ENCODE measurements at regions not wholly inside any gene's neighbourhood (a gene's known extent, or its start where the extent isn't known, plus 50 kb on each side); places are given as distances from the start of the nearest gene placed in this dataset.

- H3K36me3 Mint-ChIP-seq, result no peaks in the 10 kb centered on the region
- no peak for DNase-seq (ENCODE audit: low spot score in 2 of 2, unreplicated experiment in 2 of 2)
- H3K9me3 Mint-ChIP-seq, result no peaks in the 10 kb centered on the region
- H3K27me3 Mint-ChIP-seq (ENCODE audit: low read depth), result no peaks in the 10 kb centered on the region
- TF ChIP-seq CTCF (IDR thresholded peaks at IDR 0.05; ENCODE audit: unreplicated experiment), result no peak
- H3K27ac Mint-ChIP-seq, result no peak overlapping the region
- H3K4me1 Mint-ChIP-seq, result no peaks in the 10 kb centered on the region
- H3K4me3 Mint-ChIP-seq, result no peak overlapping the region
Observed at GRCh38 chr5:145230781-145231180, 604.4 kb downstream of the PRELID2 start.

DNA sequence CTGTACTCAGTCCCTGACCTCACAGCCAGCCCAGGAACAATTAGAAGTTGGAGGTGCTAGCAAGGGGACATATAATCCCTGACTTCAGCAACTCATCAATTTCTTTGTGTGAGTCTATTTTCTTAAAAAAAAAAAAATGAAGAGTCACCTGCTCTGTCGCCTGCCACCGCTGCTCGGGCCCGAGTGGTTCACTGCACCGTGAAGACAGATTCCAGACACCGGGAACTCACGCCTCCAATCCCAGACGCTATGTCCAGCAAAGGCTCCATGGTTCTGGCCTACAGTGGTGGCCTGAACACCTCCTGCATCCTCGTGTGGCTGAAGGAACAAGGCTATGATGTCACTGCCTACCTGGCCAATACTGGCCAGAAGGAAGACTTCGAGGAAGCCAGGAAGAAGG, 606.6 kb downstream of the PRELID2 start:
- no peaks in the 10 kb centered on the region for H3K4me1 Mint-ChIP-seq
- no peaks in the 10 kb centered on the region for H3K27me3 Mint-ChIP-seq (ENCODE audit: low read depth)
- H3K36me3 Mint-ChIP-seq, result no peaks in the 10 kb centered on the region
- no peak for TF ChIP-seq CTCF (IDR thresholded peaks at IDR 0.05; ENCODE audit: unreplicated experiment)
- DNase-seq (ENCODE audit: low spot score in 2 of 2, unreplicated experiment in 2 of 2), result no peak
- H3K27ac Mint-ChIP-seq, result no peak overlapping the region
- H3K4me3 Mint-ChIP-seq, result no peak overlapping the region
- H3K9me3 Mint-ChIP-seq, result no peaks in the 10 kb centered on the region

- no peaks in the 10 kb centered on the region for H3K27me3 Mint-ChIP-seq (ENCODE audit: low read depth)
- H3K36me3 Mint-ChIP-seq, result no peaks in the 10 kb centered on the region
- no peak for DNase-seq (ENCODE audit: low spot score in 2 of 2, unreplicated experiment in 2 of 2)
- no peak overlapping the region for H3K27ac Mint-ChIP-seq
- H3K4me3 Mint-ChIP-seq, result no peak overlapping the region
- TF ChIP-seq CTCF (IDR thresholded peaks at IDR 0.05; ENCODE audit: unreplicated experiment), result no peak
- no peaks in the 10 kb centered on the region for H3K4me1 Mint-ChIP-seq
- H3K9me3 Mint-ChIP-seq, result no peaks in the 10 kb centered on the region
Observed at GRCh38 chr5:145227881-145228280, 607.3 kb downstream of the PRELID2 start.

DNA sequence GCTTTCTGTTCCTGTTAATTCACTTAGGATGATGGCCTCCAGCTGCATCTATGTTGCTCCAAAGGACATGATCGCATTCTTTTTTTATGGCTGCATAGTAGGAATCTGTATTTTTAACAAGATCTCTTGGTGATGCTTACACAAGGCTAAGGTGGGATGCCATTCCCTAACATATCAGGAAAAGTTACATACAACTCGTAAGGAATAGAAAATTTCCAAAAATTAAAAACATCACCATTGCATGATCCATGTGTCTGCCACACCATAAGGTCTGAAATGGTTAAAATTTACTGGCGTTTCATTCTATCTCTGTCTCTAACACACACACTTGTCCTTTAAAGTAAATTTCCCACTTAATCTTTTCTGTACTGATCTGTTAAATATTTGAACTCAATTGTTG, 608.4 kb downstream of the PRELID2 start:
- no peak for DNase-seq (ENCODE audit: low spot score in 2 of 2, unreplicated experiment in 2 of 2)
- Mint-ChIP-seq H3K36me3 (no peaks in the 10 kb centered on the region), H3K27ac (no peak overlapping the region), H3K27me3 (ENCODE audit: low read depth) (no peaks in the 10 kb centered on the region), H3K4me3 (no peak overlapping the region), H3K9me3 (no peaks in the 10 kb centered on the region), H3K4me1 (no peaks in the 10 kb centered on the region)
- TF ChIP-seq CTCF (IDR thresholded peaks at IDR 0.05; ENCODE audit: unreplicated experiment), result no peak

DNA sequence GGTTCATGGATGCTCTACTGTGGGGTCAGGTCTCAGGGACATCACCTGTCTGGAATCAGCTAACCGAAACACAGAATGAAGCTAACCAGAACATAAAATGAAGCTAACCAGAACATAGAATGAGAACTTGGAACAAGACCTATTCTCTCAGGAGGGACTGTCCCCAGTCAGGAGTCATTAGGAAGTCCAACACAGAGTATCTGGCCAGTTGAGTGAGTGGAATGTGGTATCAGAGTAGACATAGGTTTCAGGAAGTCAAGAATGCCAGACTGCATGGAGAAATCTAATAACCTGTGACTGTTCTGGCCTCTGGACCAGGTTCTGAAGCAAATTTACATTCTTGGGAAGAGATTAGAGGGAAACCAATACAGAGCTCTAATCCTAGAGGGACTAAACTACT, 609.6 kb downstream of the PRELID2 start:
- no peaks in the 10 kb centered on the region for H3K27me3 Mint-ChIP-seq (ENCODE audit: low read depth)
- no peaks in the 10 kb centered on the region for H3K4me1 Mint-ChIP-seq
- H3K9me3 Mint-ChIP-seq, result no peaks in the 10 kb centered on the region
- no peaks in the 10 kb centered on the region for H3K36me3 Mint-ChIP-seq
- no peak for TF ChIP-seq CTCF (IDR thresholded peaks at IDR 0.05; ENCODE audit: unreplicated experiment)
- no peak overlapping the region for H3K27ac Mint-ChIP-seq
- no peak for DNase-seq (ENCODE audit: low spot score in 2 of 2, unreplicated experiment in 2 of 2)
- no peak overlapping the region for H3K4me3 Mint-ChIP-seq

GRCh38 chr5:145223582-145223981, 611.6 kb downstream of the PRELID2 start:
- Mint-ChIP-seq H3K9me3 (no peaks in the 10 kb centered on the region), H3K36me3 (no peaks in the 10 kb centered on the region), H3K4me3 (no peak overlapping the region), H3K27me3 (ENCODE audit: low read depth) (no peaks in the 10 kb centered on the region), H3K4me1 (no peaks in the 10 kb centered on the region), H3K27ac (no peak overlapping the region)
- no peak for DNase-seq (ENCODE audit: low spot score in 2 of 2, unreplicated experiment in 2 of 2)
- TF ChIP-seq CTCF (IDR thresholded peaks at IDR 0.05; ENCODE audit: unreplicated experiment), result no peak

All from mesothelial cell of epicardium (in vitro differentiated cells).